ENCODE measurements at regions not wholly inside any gene's neighbourhood (a gene's known extent, or its start where the extent isn't known, plus 50 kb on each side); places are given as distances from the start of the nearest gene placed in this dataset.

GRCh38 chrX:10709276-10709675 lies 88.9 kb upstream of the MID1 start:
- Histone ChIP-seq H3K9ac (ENCODE audit: low read length) (no peak overlapping the region), H3K79me2 (replicated peaks; ENCODE audit: insufficient read depth, low read length) (no peaks in the 10 kb centered on the region), H3F3A (ENCODE audit: insufficient read depth, low read length, poor library complexity, severe bottlenecking) (no peaks in the 10 kb centered on the region), H2AFZ (ENCODE audit: low read depth, low read length) (no peak overlapping the region), H3K4me3 (ENCODE audit: low read length) (no peak overlapping the region), H3K9me3 (ENCODE audit: low read length) (no peaks in the 10 kb centered on the region), H3K36me3 (ENCODE audit: insufficient read depth, low read length) (no peaks in the 10 kb centered on the region), H3K9me2 (ENCODE audit: insufficient read depth, low read length) (no peaks in the 10 kb centered on the region), H4K20me1 (ENCODE audit: insufficient read depth) (no peaks in the 10 kb centered on the region), H3K27me3 (ENCODE audit: insufficient read depth, low read depth, low read length) (no peaks in the 10 kb centered on the region), H3K27ac (ENCODE audit: low read length) (no peak overlapping the region), H3K4me2 (ENCODE audit: low read length) (no peak overlapping the region)
- TF ChIP-seq RAD21 (conservative IDR thresholded peaks at IDR 0.05) = no peak
- no peak for TF ChIP-seq SMC3 (conservative IDR thresholded peaks at IDR 0.05; ENCODE audit: poor library complexity)
- no peak for TF ChIP-seq TAF1 (IDR thresholded peaks at IDR 0.05; ENCODE audit: low read depth)

GRCh38 chrX:10714531-10714930 lies 94.1 kb upstream of the MID1 start:
- H3F3A ChIP-seq (ENCODE audit: insufficient read depth, low read length, poor library complexity, severe bottlenecking) = no peaks in the 10 kb centered on the region
- no peak overlapping the region for H3K9ac ChIP-seq (ENCODE audit: low read length)
- no peak overlapping the region for H3K27ac ChIP-seq (ENCODE audit: low read length)
- H3K27me3 ChIP-seq (ENCODE audit: insufficient read depth, low read depth, low read length) = no peaks in the 10 kb centered on the region
- no peaks in the 10 kb centered on the region for H4K20me1 ChIP-seq (ENCODE audit: insufficient read depth)
- no peaks in the 10 kb centered on the region for H3K9me2 ChIP-seq (ENCODE audit: insufficient read depth, low read length)
- no peaks in the 10 kb centered on the region for H3K36me3 ChIP-seq (ENCODE audit: insufficient read depth, low read length)
- no peak overlapping the region for H3K4me2 ChIP-seq (ENCODE audit: low read length)
- TF ChIP-seq POLR2AphosphoS5 (IDR thresholded peaks at IDR 0.05) (no peak), RAD21 (conservative IDR thresholded peaks at IDR 0.05) (no peak), REST (IDR thresholded peaks at IDR 0.05; ENCODE audit: borderline replicate concordance) (no peak), MXI1 (conservative IDR thresholded peaks at IDR 0.05; ENCODE audit: poor library complexity, severe bottlenecking) (no peak)
- no peak overlapping the region for H2AFZ ChIP-seq (ENCODE audit: low read depth, low read length)
- H3K4me3 ChIP-seq (ENCODE audit: low read length) = no peak overlapping the region
- no peaks in the 10 kb centered on the region for H3K79me2 ChIP-seq (replicated peaks; ENCODE audit: insufficient read depth, low read length)
- H3K9me3 ChIP-seq (ENCODE audit: low read length) = no peaks in the 10 kb centered on the region

DNA sequence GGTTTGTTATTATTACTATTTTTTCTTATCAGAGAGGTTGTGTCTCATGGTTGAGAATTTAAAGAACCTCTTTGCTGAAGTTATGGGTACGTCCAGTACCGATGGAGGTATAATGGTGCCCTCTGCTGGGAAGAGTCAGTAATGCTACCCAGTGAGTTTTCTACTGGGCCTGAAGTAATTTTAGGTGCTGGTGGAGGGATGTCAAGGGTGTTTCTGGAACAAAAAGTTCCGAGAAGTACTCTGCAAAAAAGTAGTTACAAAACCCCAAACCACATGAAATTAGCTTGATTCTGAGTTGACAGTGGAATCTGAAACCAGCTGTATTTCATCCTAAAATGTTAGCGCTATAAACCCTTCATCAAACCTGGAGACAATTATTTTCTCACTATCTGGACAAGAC lies 102.5 kb upstream of the MID1 start:
- peak; percentile 75 for TF ChIP-seq SMC3 (conservative IDR thresholded peaks at IDR 0.05; ENCODE audit: poor library complexity)
- TF ChIP-seq, protein P1, sequence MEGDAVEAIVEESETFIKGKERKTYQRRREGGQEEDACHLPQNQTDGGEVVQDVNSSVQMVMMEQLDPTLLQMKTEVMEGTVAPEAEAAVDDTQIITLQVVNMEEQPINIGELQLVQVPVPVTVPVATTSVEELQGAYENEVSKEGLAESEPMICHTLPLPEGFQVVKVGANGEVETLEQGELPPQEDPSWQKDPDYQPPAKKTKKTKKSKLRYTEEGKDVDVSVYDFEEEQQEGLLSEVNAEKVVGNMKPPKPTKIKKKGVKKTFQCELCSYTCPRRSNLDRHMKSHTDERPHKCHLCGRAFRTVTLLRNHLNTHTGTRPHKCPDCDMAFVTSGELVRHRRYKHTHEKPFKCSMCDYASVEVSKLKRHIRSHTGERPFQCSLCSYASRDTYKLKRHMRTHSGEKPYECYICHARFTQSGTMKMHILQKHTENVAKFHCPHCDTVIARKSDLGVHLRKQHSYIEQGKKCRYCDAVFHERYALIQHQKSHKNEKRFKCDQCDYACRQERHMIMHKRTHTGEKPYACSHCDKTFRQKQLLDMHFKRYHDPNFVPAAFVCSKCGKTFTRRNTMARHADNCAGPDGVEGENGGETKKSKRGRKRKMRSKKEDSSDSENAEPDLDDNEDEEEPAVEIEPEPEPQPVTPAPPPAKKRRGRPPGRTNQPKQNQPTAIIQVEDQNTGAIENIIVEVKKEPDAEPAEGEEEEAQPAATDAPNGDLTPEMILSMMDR (IDR thresholded peaks at IDR 0.05; ENCODE audit: poor library complexity, severe bottlenecking) = peak; percentile 64
- TF ChIP-seq RAD21 (conservative IDR thresholded peaks at IDR 0.05) = peak; percentile 72
- TF ChIP-seq POLR2AphosphoS5 (IDR thresholded peaks at IDR 0.05) = no peak
- Histone ChIP-seq H3K4me2 (ENCODE audit: low read length) (no peak overlapping the region), H4K20me1 (ENCODE audit: insufficient read depth) (no peaks in the 10 kb centered on the region), H2AFZ (ENCODE audit: low read depth, low read length) (no peak overlapping the region), H3K9me3 (ENCODE audit: low read length) (no peaks in the 10 kb centered on the region), H3K79me2 (replicated peaks; ENCODE audit: insufficient read depth, low read length) (no peaks in the 10 kb centered on the region), H3K9me2 (ENCODE audit: insufficient read depth, low read length) (no peaks in the 10 kb centered on the region), H3F3A (ENCODE audit: insufficient read depth, low read length, poor library complexity, severe bottlenecking) (no peaks in the 10 kb centered on the region), H3K36me3 (ENCODE audit: insufficient read depth, low read length) (no peaks in the 10 kb centered on the region), H3K27me3 (ENCODE audit: insufficient read depth, low read depth, low read length) (no peaks in the 10 kb centered on the region), H3K9ac (ENCODE audit: low read length) (no peak overlapping the region), H3K4me3 (ENCODE audit: low read length) (no peak overlapping the region), H3K27ac (ENCODE audit: low read length) (no peak overlapping the region)

All from neural cell (in vitro differentiated cells).